GM18511 (cell line): ENCODE measurements at regions not wholly inside any gene's neighbourhood (a gene's known extent, or its start where the extent isn't known, plus 50 kb on each side); places are given as distances from the start of the nearest gene placed in this dataset.

ENCODE experiments used
- ATAC-seq: cut with Tn5 transposase; IDR thresholded peaks from one replicate; pipeline ENCODE4 v1.9.1; 2021; ENCODE audit warnings: mild to moderate bottlenecking, moderate library complexity; ENCODE audit not compliant: unreplicated experiment

GRCh38 chr3:7793786-7794185 lies 707.8 kb upstream of the LMCD1 start:
- ATAC-seq, result no peak

GRCh38 chr3:7798276-7798675 lies 703.3 kb upstream of the LMCD1 start:
- ATAC-seq, result no peak

DNA sequence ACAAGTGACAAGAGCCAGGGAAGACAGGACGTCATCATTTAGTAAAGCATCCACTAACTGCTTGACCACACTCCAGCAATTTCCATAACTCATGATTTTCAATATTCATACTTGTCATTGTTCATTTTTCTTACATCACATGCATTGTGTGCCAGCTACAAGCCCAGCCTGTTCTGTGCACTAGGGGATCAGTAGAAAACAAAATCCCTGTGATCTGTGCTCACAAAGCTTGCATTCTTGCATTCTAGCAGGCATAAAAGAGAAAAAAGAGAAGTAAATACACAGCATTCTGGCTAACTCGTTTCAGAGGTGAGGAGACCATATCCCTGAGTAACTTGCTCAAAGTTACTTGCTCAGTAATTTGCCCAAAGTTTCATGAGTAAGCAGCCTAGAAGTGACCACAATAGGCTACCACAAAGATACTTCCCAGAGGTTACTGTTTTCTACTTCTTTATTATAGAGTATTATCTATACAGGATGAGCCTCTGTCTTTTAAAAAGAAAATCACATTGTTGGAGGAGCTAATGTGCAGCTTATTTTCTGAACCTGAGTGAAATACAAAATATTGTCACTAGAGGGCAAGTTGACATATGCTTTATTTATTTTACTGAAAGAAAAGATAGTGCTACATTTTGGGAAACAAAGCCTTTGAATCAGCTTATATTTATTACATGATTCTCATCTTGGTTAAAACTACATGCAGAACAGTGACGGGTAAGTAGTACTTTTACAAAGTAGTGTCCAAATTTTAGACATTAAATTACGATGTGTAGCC lies 701.4 kb upstream of the LMCD1 start:
- no peak for ATAC-seq

GRCh38 chr3:7812490-7812889 lies 689.1 kb upstream of the LMCD1 start:
- no peak for ATAC-seq

- no peak for ATAC-seq
Measured at GRCh38 chr3:7813365-7813764, 688.3 kb upstream of the LMCD1 start.

DNA sequence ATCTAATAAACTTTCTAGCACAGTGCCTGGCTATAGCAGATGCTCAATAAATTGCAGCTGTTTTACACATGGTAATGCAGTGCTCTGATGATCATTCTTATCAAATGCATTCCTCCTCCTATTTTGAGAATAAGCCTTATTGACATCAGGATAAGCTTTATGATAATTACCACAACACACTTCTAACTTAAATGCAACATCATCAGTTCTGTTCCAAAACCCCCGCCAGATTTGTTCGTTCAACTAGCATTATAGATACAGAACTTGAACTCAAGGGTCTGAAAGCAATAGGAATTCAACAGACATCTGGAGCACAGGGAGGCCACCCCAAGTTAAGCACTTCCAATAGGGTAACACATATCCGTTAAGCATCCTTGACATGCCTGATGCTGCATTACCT lies 684.4 kb upstream of the LMCD1 start:
- no peak for ATAC-seq

- ATAC-seq, result no peak
Measured at GRCh38 chr3:7820969-7821368, 680.7 kb upstream of the LMCD1 start.

DNA sequence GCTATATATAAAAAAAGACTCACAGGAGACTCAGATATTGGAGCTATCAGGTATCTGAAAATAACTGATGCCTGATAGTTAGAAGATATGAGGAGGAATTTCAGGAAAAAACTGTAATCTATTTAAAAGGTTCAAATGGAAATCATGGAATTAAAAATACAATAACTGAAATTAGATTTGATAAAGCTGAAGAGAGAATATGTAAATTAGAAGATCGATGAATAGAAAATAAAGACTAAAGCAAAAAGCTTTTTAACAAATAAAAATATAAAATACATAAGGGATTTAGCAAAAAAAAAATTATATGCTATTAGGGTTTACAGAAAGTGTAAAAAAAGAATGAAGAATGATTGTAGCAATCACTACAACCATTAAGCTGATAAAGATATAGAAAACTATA lies 679.8 kb upstream of the LMCD1 start:
- no peak for ATAC-seq

GRCh38 chr3:7841451-7841850 lies 660.2 kb upstream of the LMCD1 start:
- ATAC-seq, result no peak

- ATAC-seq, result no peak
Measured at GRCh38 chr3:7843441-7843840, 658.2 kb upstream of the LMCD1 start.

GRCh38 chr3:7847021-7847420 lies 654.6 kb upstream of the LMCD1 start:
- no peak for ATAC-seq

DNA sequence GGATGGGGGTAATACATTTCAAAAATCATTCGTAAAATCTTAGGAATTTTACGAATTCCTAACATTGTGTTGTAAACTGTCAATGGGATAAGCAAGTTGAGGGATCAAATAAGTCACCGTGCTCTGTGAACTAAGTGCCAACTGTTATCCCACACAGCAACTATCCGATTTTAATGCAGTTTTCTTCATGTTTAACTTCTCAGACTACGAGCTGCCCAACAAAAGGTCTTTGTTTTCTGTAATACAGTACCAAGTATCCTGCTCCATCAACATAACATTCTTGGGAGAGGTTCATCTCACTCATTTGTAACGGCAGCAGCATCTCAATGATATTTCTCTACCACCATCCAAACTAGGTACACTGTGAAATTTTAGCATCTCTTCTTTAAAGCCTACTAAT lies 654.1 kb upstream of the LMCD1 start:
- no peak for ATAC-seq

- ATAC-seq, result no peak
Measured at GRCh38 chr3:7854266-7854665, 647.4 kb upstream of the LMCD1 start.

GRCh38 chr3:7854721-7855120 lies 646.9 kb upstream of the LMCD1 start:
- no peak for ATAC-seq

- ATAC-seq, result no peak
Measured at GRCh38 chr3:7865611-7866010, 636.0 kb upstream of the LMCD1 start.

DNA sequence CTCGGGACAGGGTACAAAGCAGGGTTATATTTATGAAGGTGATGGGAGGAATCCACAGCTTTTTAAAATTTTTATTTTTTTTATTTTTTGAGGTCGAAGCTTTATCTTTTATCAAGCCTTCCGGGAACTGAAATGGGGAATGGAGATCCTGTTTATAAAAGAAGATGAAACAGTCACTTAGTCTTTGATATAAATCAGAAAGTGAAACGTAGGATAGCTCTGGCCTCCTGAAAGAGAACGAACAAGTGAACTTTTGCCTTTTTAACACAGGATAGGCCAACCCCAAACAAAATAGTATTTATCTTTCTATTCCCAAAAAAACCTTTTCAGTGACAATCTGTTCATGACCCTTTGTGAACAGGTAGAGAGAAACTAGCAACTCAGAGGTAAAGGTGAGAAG lies 634.0 kb upstream of the LMCD1 start:
- ATAC-seq, result no peak

GRCh38 chr3:7871003-7871560 lies 630.5 kb upstream of the LMCD1 start:
- ATAC-seq, result no peak

DNA sequence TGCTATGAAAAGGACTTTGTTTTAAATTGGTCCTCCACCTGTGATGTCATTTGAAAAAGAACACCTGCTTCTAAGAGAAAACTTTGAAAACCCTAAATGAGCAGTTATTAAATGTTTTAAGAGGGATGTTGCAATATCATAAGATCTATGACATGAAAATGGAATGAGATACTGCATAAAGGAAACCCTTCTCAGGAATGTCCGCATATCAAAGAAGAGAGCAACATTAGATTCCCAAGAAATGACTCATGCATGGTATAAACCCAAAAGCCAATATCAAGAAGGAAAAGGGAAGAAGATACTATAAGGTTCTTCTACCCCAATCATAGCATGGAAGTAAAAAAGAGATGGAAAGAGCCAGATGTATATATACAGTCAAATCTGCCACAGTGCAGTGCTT lies 627.5 kb upstream of the LMCD1 start:
- no peak for ATAC-seq

- ATAC-seq, result no peak
Measured at GRCh38 chr3:7875925-7876324, 625.7 kb upstream of the LMCD1 start.

- no peak for ATAC-seq
Measured at GRCh38 chr3:7876741-7877297, 624.8 kb upstream of the LMCD1 start.

GRCh38 chr3:7877312-7877711 lies 624.3 kb upstream of the LMCD1 start:
- ATAC-seq, result no peak

DNA sequence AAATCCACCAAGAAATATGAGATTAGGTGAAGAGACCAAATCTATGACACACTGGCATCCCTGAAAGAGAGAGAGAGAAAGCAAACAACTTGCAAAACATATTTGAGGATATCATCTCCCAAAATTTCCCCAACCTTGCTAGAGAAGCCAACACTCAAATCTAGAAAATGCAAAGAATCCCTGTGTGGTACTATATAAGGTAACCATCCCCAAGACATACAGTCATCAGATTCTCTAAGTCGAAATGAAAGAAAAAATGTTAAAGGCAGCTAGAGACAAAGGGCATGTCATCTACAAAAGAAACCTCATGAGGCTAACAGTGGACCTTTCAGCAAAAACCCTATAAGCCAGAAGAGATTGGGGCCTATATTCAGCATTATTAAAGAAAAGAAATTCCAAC lies 622.1 kb upstream of the LMCD1 start:
- no peak for ATAC-seq

- ATAC-seq, result no peak
Measured at GRCh38 chr3:7881946-7882345, 619.7 kb upstream of the LMCD1 start.
